ENCODE measurements at regions not wholly inside any gene's neighbourhood (a gene's known extent, or its start where the extent isn't known, plus 50 kb on each side); places are given as distances from the start of the nearest gene placed in this dataset.
A peak's percentile ranks its signal among the peaks of the same experiment; 100 is the strongest.
"Not testable (repeated sequence)": the region's sequence is repeated elsewhere in the genome, so short reads cannot be mapped to it uniquely, and the experiment has no call there.

DNA sequence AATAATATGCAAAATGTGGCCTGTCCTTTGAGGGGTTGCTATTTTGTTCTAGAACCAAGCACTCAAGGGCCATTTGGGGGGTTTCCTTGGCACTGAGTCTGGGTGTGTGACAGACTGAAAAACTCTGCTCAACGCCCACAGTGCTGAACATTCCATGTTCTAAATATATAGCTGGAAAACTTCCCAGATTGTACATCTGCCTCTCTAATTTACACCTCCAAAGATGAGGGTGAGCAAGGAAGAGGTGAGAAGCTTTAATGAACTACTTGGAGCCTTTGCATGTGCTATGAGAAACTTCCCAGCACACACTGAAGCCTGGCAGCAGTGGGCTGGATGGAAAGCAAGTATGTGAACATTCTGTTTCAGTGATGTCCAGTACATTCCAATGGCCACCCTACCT is 296.7 kb upstream of the KCNH7 start:
- in situ Hi-C loops (cut with MboI; ENCODE audit: low pct_unique_long_range_greater_than_20kb in 2 of 9, low sequenced_read_pairs in 9 of 9, unreplicated experiment in 9 of 9), result loop anchor here in 2 of 9 experiments (25.0 kb wide), 1 partner anchor 248 kb away; no protein-coding TSS in a partner anchor
- no peaks in the 10 kb centered on the region for H3K4me1 ChIP-seq (replicated peaks in 1 of 2)
- 0 to 93% (median 43%) methylated on average over 1 of the region's 1 CpG; no CpG with 5 or more reads in 5 of the 10 experiments for WGBS, 10 experiments
- ATAC-seq (replicated peaks in 6 of 8), result no peak
- H3K4me3 ChIP-seq, result no peak overlapping the region
- no peak overlapping the region for H3K27ac ChIP-seq

DNA sequence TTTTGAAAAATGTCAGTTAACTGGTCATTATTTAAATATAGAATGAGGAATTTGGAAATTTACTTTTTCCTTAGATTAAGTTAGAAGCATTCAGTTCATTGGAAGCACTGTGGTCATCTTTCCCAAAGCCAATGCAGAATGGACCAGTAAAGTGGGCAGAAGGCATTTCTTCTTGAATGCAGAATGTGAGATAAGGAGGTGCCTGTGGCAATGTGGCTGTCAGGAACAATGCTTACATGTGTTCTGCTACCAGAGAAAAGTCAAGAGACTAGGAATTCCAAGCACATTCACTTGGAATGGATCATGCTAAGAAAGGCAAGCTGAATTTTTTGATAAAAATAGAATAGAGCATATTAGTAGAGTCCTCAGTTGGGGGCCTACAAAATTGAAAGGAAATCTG is 295.0 kb upstream of the KCNH7 start:
- in situ Hi-C loops (cut with MboI; ENCODE audit: low pct_unique_long_range_greater_than_20kb in 2 of 9, low sequenced_read_pairs in 9 of 9, unreplicated experiment in 9 of 9), result loop anchor here in 2 of 9 experiments (25.0 kb wide), 1 partner anchor 246 kb away; no protein-coding TSS in a partner anchor
- no peak overlapping the region for H3K27ac ChIP-seq
- ATAC-seq (replicated peaks in 6 of 8), result no peak
- no peak overlapping the region for H3K4me3 ChIP-seq
- no peaks in the 10 kb centered on the region for H3K4me1 ChIP-seq (replicated peaks in 1 of 2)

DNA sequence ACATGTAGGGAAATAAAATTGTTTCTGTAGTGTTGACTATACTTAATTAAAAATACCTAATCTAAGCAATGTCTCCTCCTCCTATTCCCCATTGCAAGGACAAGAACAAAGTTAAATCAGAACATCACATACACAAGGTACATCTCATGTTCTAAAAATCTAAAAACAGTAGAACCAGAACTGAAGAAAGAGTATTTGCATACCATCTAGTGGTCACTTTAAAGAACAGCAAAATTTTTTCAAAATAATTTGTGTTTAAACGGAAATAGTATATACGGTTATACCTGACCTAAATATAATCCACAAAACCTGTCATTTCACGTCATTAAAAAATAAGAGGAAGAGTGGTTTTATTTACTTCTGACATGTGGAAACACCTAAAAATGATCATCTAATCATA is 294.3 kb upstream of the KCNH7 start:
- in situ Hi-C loops (cut with MboI; ENCODE audit: low pct_unique_long_range_greater_than_20kb in 2 of 9, low sequenced_read_pairs in 9 of 9, unreplicated experiment in 9 of 9), result loop anchor here in 2 of 9 experiments (25.0 kb wide), 1 partner anchor 246 kb away; no protein-coding TSS in a partner anchor
- Histone ChIP-seq H3K27ac (no peak overlapping the region), H3K4me3 (no peak overlapping the region), H3K4me1 (replicated peaks in 1 of 2) (no peaks in the 10 kb centered on the region)
- no peak for ATAC-seq (replicated peaks in 6 of 8)
- 0 to 55% (median 29%) methylated on average over 2 to 3 of the region's 3 CpGs; no CpG with 5 or more reads in 1 of the 10 experiments for WGBS, 10 experiments

DNA sequence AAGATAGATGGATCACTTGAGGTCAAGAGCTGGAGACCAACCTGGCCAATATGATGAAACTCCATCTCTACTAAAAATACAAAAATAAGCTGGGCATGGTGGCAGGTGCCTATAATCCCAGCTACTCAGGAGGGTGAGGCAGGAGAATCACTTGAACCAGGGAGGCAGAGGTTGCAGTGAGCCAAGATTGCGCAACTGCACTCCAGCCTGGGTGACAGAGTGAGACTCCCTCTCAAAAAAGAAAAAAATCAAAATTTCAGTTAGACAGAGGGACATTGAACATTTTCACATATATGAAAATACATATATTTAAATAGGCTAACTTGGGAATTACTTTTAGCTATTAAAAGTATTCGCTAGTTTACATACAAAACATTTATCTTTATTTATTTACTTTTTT is 293.6 kb upstream of the KCNH7 start:
- H3K4me3 ChIP-seq; H3K27ac ChIP-seq; ATAC-seq (replicated peaks in 6 of 8); H3K4me1 ChIP-seq (replicated peaks in 1 of 2): not testable (repeated sequence)
- WGBS, 10 experiments, result 0 to 100% (median 69%) methylated on average over 1 to 2 of the region's 2 CpGs
- in situ Hi-C loops (cut with MboI; ENCODE audit: low pct_unique_long_range_greater_than_20kb in 2 of 9, low sequenced_read_pairs in 9 of 9, unreplicated experiment in 9 of 9), result loop anchor here in 2 of 9 experiments (25.0 kb wide), 1 partner anchor 245 kb away; no protein-coding TSS in a partner anchor

GRCh38 chr2:163123526-163123925 is 285.0 kb upstream of the KCNH7 start:
- WGBS, 10 experiments, result 0 to 100% (median 0%) methylated on average over 1 of the region's 1 CpG; no CpG with 5 or more reads in 5 of the 10 experiments
- in situ Hi-C loops (cut with MboI; ENCODE audit: low pct_unique_long_range_greater_than_20kb in 2 of 9, low sequenced_read_pairs in 9 of 9, unreplicated experiment in 9 of 9), result loop anchor here in 1 of 9 experiments (25.0 kb wide), 1 partner anchor 211 kb away; no protein-coding TSS in a partner anchor
- ATAC-seq (replicated peaks in 6 of 8), result no peak
- H3K4me1 ChIP-seq (replicated peaks in 1 of 2), result no peaks in the 10 kb centered on the region
- no peak overlapping the region for H3K4me3 ChIP-seq
- H3K27ac ChIP-seq, result no peak overlapping the region

- Histone ChIP-seq H3K4me1 (replicated peaks in 1 of 2) (no peaks in the 10 kb centered on the region), H3K27ac (no peak overlapping the region), H3K4me3 (no peak overlapping the region)
- in situ Hi-C loops (cut with MboI; ENCODE audit: low pct_unique_long_range_greater_than_20kb in 2 of 9, low sequenced_read_pairs in 9 of 9, unreplicated experiment in 9 of 9), result loop anchor here in 1 of 9 experiments (25.0 kb wide), 1 partner anchor 210 kb away; no protein-coding TSS in a partner anchor
- no peak for ATAC-seq (replicated peaks in 6 of 8)
Observed at GRCh38 chr2:163122257-163122656, 283.7 kb upstream of the KCNH7 start.

GRCh38 chr2:163121483-163121882 is 282.9 kb upstream of the KCNH7 start:
- 0 to 74% (median 49%) methylated on average over 1 to 5 of the region's 5 CpGs for WGBS, 10 experiments
- no peak for ATAC-seq (replicated peaks in 6 of 8)
- no peaks in the 10 kb centered on the region for H3K4me1 ChIP-seq (replicated peaks in 1 of 2)
- in situ Hi-C loops (cut with MboI; ENCODE audit: low pct_unique_long_range_greater_than_20kb in 2 of 9, low sequenced_read_pairs in 9 of 9, unreplicated experiment in 9 of 9), result loop anchor here in 1 of 9 experiments (25.0 kb wide), 1 partner anchor 209 kb away; no protein-coding TSS in a partner anchor
- H3K4me3 ChIP-seq, result no peak overlapping the region
- no peak overlapping the region for H3K27ac ChIP-seq

DNA sequence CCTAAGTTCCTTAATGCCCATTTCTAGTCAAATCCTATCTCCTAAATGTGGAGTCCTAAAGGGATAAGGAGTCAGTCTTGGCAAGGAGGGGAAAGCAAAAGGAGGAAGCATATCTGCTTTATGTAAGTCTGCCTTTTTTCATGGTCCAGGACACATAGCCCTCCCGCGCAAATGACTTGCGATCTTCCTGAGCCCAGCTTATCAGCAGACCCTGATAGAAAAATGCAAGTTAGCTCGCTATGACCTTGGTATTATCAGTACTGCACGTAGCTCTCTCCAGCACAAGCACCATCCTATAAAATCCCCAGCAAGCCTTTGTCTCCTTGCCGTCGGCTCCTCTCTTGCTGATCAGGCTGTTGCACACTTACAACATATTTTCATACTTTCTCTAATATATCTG is 281.4 kb upstream of the KCNH7 start:
- H3K4me1 ChIP-seq (replicated peaks in 1 of 2), result no peaks in the 10 kb centered on the region
- ATAC-seq (replicated peaks in 6 of 8), result no peak
- 0 to 97% (median 84%) methylated on average over 1 to 7 of the region's 7 CpGs; no CpG with 5 or more reads in 2 of the 10 experiments for WGBS, 10 experiments
- H3K4me3 ChIP-seq, result no peak overlapping the region
- in situ Hi-C loops (cut with MboI; ENCODE audit: low pct_unique_long_range_greater_than_20kb in 2 of 9, low sequenced_read_pairs in 9 of 9, unreplicated experiment in 9 of 9), result loop anchor here in 1 of 9 experiments (25.0 kb wide), 1 partner anchor 208 kb away; no protein-coding TSS in a partner anchor
- H3K27ac ChIP-seq, result no peak overlapping the region

DNA sequence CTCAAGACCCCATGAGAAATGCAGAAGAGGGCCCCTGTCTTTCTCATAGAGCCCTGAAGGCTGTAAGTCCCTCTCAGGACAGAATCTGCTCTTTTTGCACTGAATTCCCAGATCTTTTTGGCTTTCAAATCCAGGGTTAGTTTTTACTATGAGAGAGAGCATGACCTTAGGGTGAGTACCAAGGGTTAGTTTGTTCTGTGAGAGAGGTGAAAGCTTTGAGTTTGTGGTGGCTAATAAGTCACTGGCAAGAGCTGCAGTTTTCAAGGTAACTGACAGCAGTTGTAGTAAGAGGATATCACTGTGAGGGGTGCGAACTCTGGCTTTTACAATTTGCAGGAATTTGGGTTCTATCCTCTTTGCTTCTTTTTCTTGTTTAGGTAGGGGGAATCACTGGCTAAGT is 248.4 kb upstream of the KCNH7 start:
- H3K27ac ChIP-seq, result no peak overlapping the region
- H3K4me1 ChIP-seq (replicated peaks in 1 of 2), result no peaks in the 10 kb centered on the region
- 20 to 100% (median 89%) methylated on average over 1 of the region's 1 CpG; no CpG with 5 or more reads in 7 of the 10 experiments for WGBS, 10 experiments
- no peak overlapping the region for H3K4me3 ChIP-seq
- in situ Hi-C loops (cut with MboI; ENCODE audit: low pct_unique_long_range_greater_than_20kb in 2 of 9, low sequenced_read_pairs in 9 of 9, unreplicated experiment in 9 of 9), result no loop called here
- no peak for ATAC-seq (replicated peaks in 6 of 8)

- H3K4me1 ChIP-seq (replicated peaks in 1 of 2); H3K4me3 ChIP-seq; ATAC-seq (replicated peaks in 6 of 8); in situ Hi-C loops (cut with MboI; ENCODE audit: low pct_unique_long_range_greater_than_20kb in 2 of 9, low sequenced_read_pairs in 9 of 9, unreplicated experiment in 9 of 9); H3K27ac ChIP-seq: not testable (repeated sequence)
- 0 to 71% (median 26%) methylated on average over 1 to 9 of the region's 12 CpGs; no CpG with 5 or more reads in 2 of the 10 experiments for WGBS, 10 experiments
Observed at GRCh38 chr2:163085366-163086024, 246.9 kb upstream of the KCNH7 start.

GRCh38 chr2:163081754-163082153 is 243.2 kb upstream of the KCNH7 start:
- H3K4me1 ChIP-seq (replicated peaks in 1 of 2), result peaks cover 0 to 3% of the 10 kb centered on the region in 2 donors
- no peak for ATAC-seq (replicated peaks in 6 of 8)
- no peak overlapping the region for H3K4me3 ChIP-seq
- in situ Hi-C loops (cut with MboI; ENCODE audit: low pct_unique_long_range_greater_than_20kb in 2 of 9, low sequenced_read_pairs in 9 of 9, unreplicated experiment in 9 of 9), result no loop called here
- no peak overlapping the region for H3K27ac ChIP-seq

DNA sequence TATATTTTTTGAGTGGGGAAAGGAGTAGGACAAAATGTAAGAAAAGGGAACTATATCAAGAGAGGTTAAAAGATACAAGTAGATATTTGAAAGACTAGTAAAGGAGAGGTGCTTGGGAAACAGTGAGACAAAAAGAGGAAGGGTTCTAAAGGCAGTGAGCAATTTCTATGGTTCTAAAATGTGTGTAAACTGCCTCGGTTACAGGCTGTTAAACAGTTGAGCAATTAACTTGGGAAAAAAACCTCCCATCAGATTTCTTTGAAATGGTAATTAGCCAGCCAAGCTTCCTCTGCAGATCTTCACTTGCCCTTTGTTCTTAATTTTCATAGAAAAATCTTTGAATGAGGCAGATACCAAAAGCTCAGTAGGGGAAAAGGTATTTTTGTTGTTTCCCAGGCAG is 238.7 kb upstream of the KCNH7 start:
- ATAC-seq (replicated peaks in 6 of 8), result peak in 3 of 8 experiments; percentile 21 to 36 (median 28)
- H3K4me1 ChIP-seq (replicated peaks in 1 of 2), result peaks cover 0 to 3% of the 10 kb centered on the region in 2 donors

DNA sequence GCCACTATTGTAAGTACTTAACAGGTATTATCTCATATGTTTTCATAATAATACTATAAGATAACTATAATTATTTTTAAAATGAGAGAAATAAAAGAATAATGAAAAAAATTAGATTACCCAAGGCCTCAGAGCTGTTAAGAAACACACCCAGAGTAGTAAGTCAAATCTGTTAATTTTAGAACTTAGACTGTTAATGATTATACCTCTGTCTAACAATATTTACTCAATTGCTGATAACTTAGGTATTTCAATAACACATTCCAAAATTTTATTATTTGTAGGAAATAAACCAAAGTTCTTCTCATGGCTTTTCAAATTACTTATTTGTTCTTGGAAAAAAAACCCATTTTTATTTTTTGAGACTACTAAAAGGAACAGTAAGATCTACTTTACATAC is 227.5 kb upstream of the KCNH7 start:
- no peak for ATAC-seq (replicated peaks in 6 of 8)
- Histone ChIP-seq H3K4me1 (replicated peaks in 1 of 2) (no peaks in the 10 kb centered on the region), H3K4me3 (no peak overlapping the region), H3K27ac (no peak overlapping the region)
- in situ Hi-C loops (cut with MboI; ENCODE audit: low pct_unique_long_range_greater_than_20kb in 2 of 9, low sequenced_read_pairs in 9 of 9, unreplicated experiment in 9 of 9), result no loop called here

More for the DNA sequence above, 238.7 kb upstream of the KCNH7 start:
- H3K27ac ChIP-seq, result no peak overlapping the region
- in situ Hi-C loops (cut with MboI; ENCODE audit: low pct_unique_long_range_greater_than_20kb in 2 of 9, low sequenced_read_pairs in 9 of 9, unreplicated experiment in 9 of 9), result no loop called here
- WGBS, 10 experiments, result 0 to 33% (median 0%) methylated on average over 1 of the region's 1 CpG
- H3K4me3 ChIP-seq, result no peak overlapping the region

GRCh38 chr2:163062524-163062923 is 224.0 kb upstream of the KCNH7 start:
- H3K4me1 ChIP-seq (replicated peaks in 1 of 2), result no peaks in the 10 kb centered on the region
- 18 to 100% (median 75%) methylated on average over 1 to 3 of the region's 3 CpGs; no CpG with 5 or more reads in 1 of the 10 experiments for WGBS, 10 experiments
- in situ Hi-C loops (cut with MboI; ENCODE audit: low pct_unique_long_range_greater_than_20kb in 2 of 9, low sequenced_read_pairs in 9 of 9, unreplicated experiment in 9 of 9), result no loop called here

More at GRCh38 chr2:163062524-163062923, 224.0 kb upstream of the KCNH7 start:
- ATAC-seq (replicated peaks in 6 of 8), result no peak
- Histone ChIP-seq H3K27ac (no peak overlapping the region), H3K4me3 (no peak overlapping the region)
